ENCODE measurements at regions not wholly inside any gene's neighbourhood (a gene's known extent, or its start where the extent isn't known, plus 50 kb on each side); places are given as distances from the start of the nearest gene placed in this dataset.

DNA sequence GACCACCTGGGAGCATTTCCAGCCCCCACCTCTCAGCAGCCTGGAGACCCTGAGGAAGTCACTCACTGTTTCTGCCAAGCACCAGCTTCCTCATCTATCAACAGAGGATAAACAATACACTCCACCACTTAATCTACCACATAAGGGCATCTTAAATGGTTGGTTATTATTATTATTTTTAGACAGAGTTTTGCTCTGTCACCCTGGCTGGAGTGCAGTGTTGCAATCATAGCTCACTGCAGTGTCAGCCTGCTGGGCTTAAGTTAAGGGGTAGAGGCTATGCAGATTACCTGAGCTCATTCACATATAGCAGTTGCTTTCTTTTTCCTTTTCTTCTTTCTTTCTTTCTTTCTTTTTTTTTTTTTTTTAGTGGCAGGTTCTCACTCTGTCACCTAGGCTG, 59.5 kb upstream of the ELN start:
- TF ChIP-seq, protein P1, sequence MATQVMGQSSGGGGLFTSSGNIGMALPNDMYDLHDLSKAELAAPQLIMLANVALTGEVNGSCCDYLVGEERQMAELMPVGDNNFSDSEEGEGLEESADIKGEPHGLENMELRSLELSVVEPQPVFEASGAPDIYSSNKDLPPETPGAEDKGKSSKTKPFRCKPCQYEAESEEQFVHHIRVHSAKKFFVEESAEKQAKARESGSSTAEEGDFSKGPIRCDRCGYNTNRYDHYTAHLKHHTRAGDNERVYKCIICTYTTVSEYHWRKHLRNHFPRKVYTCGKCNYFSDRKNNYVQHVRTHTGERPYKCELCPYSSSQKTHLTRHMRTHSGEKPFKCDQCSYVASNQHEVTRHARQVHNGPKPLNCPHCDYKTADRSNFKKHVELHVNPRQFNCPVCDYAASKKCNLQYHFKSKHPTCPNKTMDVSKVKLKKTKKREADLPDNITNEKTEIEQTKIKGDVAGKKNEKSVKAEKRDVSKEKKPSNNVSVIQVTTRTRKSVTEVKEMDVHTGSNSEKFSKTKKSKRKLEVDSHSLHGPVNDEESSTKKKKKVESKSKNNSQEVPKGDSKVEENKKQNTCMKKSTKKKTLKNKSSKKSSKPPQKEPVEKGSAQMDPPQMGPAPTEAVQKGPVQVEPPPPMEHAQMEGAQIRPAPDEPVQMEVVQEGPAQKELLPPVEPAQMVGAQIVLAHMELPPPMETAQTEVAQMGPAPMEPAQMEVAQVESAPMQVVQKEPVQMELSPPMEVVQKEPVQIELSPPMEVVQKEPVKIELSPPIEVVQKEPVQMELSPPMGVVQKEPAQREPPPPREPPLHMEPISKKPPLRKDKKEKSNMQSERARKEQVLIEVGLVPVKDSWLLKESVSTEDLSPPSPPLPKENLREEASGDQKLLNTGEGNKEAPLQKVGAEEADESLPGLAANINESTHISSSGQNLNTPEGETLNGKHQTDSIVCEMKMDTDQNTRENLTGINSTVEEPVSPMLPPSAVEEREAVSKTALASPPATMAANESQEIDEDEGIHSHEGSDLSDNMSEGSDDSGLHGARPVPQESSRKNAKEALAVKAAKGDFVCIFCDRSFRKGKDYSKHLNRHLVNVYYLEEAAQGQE (tag by site-specific recombination; IDR thresholded peaks at IDR 0.05), result no peak
- TF ChIP-seq ZNF626 (tag by site-specific recombination; IDR thresholded peaks at IDR 0.05) (no peak), ZBTB7A (tag by site-specific recombination; IDR thresholded peaks at IDR 0.05; ENCODE audit: low read depth) (no peak), TCF7L2 (IDR thresholded peaks at IDR 0.05; ENCODE audit: borderline replicate concordance, low read depth, low read length) (no peak), ZXDB (tag by site-specific recombination; IDR thresholded peaks at IDR 0.05) (no peak), ZNF404 (tag by site-specific recombination; IDR thresholded peaks at IDR 0.05) (no peak), ZNF785 (tag by site-specific recombination; IDR thresholded peaks at IDR 0.05) (no peak), REPIN1 (tag by site-specific recombination; IDR thresholded peaks at IDR 0.05; ENCODE audit: low read depth) (no peak), ZNF530 (tag by site-specific recombination; IDR thresholded peaks at IDR 0.05; ENCODE audit: low read depth) (no peak), MYNN (tag by site-specific recombination; IDR thresholded peaks at IDR 0.05; ENCODE audit: borderline replicate concordance) (no peak), HOXA7 (CRISPR knock-in tag; IDR thresholded peaks at IDR 0.05; ENCODE audit: borderline replicate concordance) (no peak), ZNF561 (tag by site-specific recombination; IDR thresholded peaks at IDR 0.05; ENCODE audit: borderline replicate concordance) (no peak), ZNF624 (tag by site-specific recombination; IDR thresholded peaks at IDR 0.05) (no peak)
- TF ChIP-seq, protein P2, sequence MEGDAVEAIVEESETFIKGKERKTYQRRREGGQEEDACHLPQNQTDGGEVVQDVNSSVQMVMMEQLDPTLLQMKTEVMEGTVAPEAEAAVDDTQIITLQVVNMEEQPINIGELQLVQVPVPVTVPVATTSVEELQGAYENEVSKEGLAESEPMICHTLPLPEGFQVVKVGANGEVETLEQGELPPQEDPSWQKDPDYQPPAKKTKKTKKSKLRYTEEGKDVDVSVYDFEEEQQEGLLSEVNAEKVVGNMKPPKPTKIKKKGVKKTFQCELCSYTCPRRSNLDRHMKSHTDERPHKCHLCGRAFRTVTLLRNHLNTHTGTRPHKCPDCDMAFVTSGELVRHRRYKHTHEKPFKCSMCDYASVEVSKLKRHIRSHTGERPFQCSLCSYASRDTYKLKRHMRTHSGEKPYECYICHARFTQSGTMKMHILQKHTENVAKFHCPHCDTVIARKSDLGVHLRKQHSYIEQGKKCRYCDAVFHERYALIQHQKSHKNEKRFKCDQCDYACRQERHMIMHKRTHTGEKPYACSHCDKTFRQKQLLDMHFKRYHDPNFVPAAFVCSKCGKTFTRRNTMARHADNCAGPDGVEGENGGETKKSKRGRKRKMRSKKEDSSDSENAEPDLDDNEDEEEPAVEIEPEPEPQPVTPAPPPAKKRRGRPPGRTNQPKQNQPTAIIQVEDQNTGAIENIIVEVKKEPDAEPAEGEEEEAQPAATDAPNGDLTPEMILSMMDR (tag by site-specific recombination; IDR thresholded peaks at IDR 0.05), result no peak

All from HEK293 (cell line).